CD8-positive, alpha-beta memory T cell (primary cell): ENCODE measurements at regions not wholly inside any gene's neighbourhood (a gene's known extent, or its start where the extent isn't known, plus 50 kb on each side); places are given as distances from the start of the nearest gene placed in this dataset.
"Not testable (repeated sequence)": the region's sequence is repeated elsewhere in the genome, so short reads cannot be mapped to it uniquely, and the experiment has no call there.

Source experiments
- CTCF ChIA-PET: fragments of 350-600 bp; sonication (Branson Sonifier 250); formaldehyde crosslinking; loops from one replicate; lab custom pipeline; 2021; ENCODE audit warnings: antibody characterized with exemption; lab: Charles Lee
- POLR2A ChIA-PET: fragments of 350-600 bp; sonication (Branson Sonifier 250); formaldehyde crosslinking; loops from one replicate; lab custom pipeline; 2021; ENCODE audit warnings: antibody characterized with exemption; lab: Charles Lee
- DNase-seq, 5 donors: peaks; one replicate each; pipeline versions ENCODE4 v3.0.0 to v3.0.0-alpha.2; 2020 to 2022; ENCODE audit warnings: mixed read lengths in 1 of 5
- H3K27ac ChIP-seq: one replicate; pipeline ENCODE4 v1.7.0; 2013; ENCODE audit warnings: low read depth, mild to moderate bottlenecking, low read length, moderate library complexity
- H3K27me3 ChIP-seq: 2 replicates; pipeline ENCODE4 v1.7.0; 2013; ENCODE audit warnings: low read length, mild to moderate bottlenecking; ENCODE audit not compliant: insufficient read depth, poor library complexity, severe bottlenecking
- H3K36me3 ChIP-seq: 2 replicates; pipeline ENCODE4 v1.7.0; 2013; ENCODE audit warnings: mild to moderate bottlenecking, low read length, moderate library complexity; ENCODE audit not compliant: insufficient read depth
- H3K4me1 ChIP-seq: 2 replicates; pipeline ENCODE4 v1.7.0; 2013; ENCODE audit warnings: mild to moderate bottlenecking, low read length, moderate library complexity; ENCODE audit not compliant: insufficient read depth
- H3K4me3 ChIP-seq: 2 replicates; pipeline ENCODE4 v1.7.0; 2013; ENCODE audit warnings: mild to moderate bottlenecking, low read length
- H3K9me3 ChIP-seq: 2 replicates; pipeline ENCODE4 v1.7.0; 2013; ENCODE audit warnings: mild to moderate bottlenecking, low read length
- H3K27ac Mint-ChIP-seq, 8 donors: one replicate each; pipeline ENCODE4 v1.8.0; 2020 to 2021; ENCODE audit warnings: mixed read lengths in 8 of 8, mild to moderate bottlenecking in 6 of 8, inconsistent platforms in 3 of 8, moderate library complexity in 3 of 8
- H3K27me3 Mint-ChIP-seq, 2 donors: one replicate each; pipeline ENCODE4 v1.8.0; 2020 to 2021; ENCODE audit warnings: mixed read lengths in 2 of 2, mild to moderate bottlenecking in 1 of 2, moderate library complexity in 1 of 2
- H3K36me3 Mint-ChIP-seq, 3 donors: one replicate each; pipeline ENCODE4 v1.8.0; 2020 to 2021; ENCODE audit warnings: mixed read lengths in 3 of 3, inconsistent platforms in 1 of 3, mild to moderate bottlenecking in 1 of 3
- H3K4me1 Mint-ChIP-seq, 3 donors: one replicate each; pipeline ENCODE4 v1.8.0; 2020 to 2021; ENCODE audit warnings: mixed read lengths in 3 of 3, inconsistent platforms in 1 of 3, mild to moderate bottlenecking in 1 of 3
- H3K4me3 Mint-ChIP-seq, 7 donors: one replicate each; pipeline ENCODE4 v1.8.0; 2020 to 2021; ENCODE audit warnings: mixed read lengths in 7 of 7, mild to moderate bottlenecking in 6 of 7, moderate library complexity in 4 of 7, inconsistent platforms in 2 of 7
- H3K9me3 Mint-ChIP-seq, 5 donors: one replicate each; pipeline ENCODE4 v1.8.0; 2020 to 2022; ENCODE audit warnings: mixed read lengths in 5 of 5, mild to moderate bottlenecking in 3 of 5, moderate library complexity in 2 of 5, inconsistent platforms in 1 of 5

- Histone ChIP-seq H3K9me3 (no peaks in the 10 kb centered on the region), H3K36me3 (no peaks in the 10 kb centered on the region), H3K27me3 (no peaks in the 10 kb centered on the region), H3K27ac (no peak overlapping the region), H3K4me1 (no peaks in the 10 kb centered on the region), H3K4me3 (no peak overlapping the region)
- H3K4me1 Mint-ChIP-seq, result peaks cover 0 to 5% (median 0%) of the 10 kb centered on the region in 3 donors
- CTCF ChIA-PET, result interaction anchor here (0.8 kb wide), 1 partner anchor 14 kb away, joined by 4 read pairs; no protein-coding TSS in a partner anchor
- H3K27ac Mint-ChIP-seq, result no peak overlapping the region
- H3K4me3 Mint-ChIP-seq, result no peak overlapping the region
- POLR2A ChIA-PET, result no interaction called here
- DNase-seq, result no peak
- no peaks in the 10 kb centered on the region for H3K27me3 Mint-ChIP-seq
- H3K9me3 Mint-ChIP-seq, result no peaks in the 10 kb centered on the region
- peaks cover 0 to 5% (median 0%) of the 10 kb centered on the region in 3 donors for H3K36me3 Mint-ChIP-seq
These were observed 80.3 kb upstream of the EOMES start for GRCh38 chr3:27802425-27802824.

GRCh38 chr3:27802849-27803248 is 80.7 kb upstream of the EOMES start:
- no peaks in the 10 kb centered on the region for H3K27me3 Mint-ChIP-seq
- H3K36me3 ChIP-seq, result no peaks in the 10 kb centered on the region
- ChIA-PET CTCF (interaction anchor here (0.8 kb wide), 1 partner anchor 14 kb away, joined by 4 read pairs; no protein-coding TSS in a partner anchor), POLR2A (no interaction called here)
- H3K36me3 Mint-ChIP-seq, result peaks cover 0 to 5% (median 0%) of the 10 kb centered on the region in 3 donors
- H3K9me3 Mint-ChIP-seq, result no peaks in the 10 kb centered on the region
- H3K4me3 ChIP-seq, result no peak overlapping the region
- H3K27ac ChIP-seq, result no peak overlapping the region
- peaks cover 0 to 5% (median 0%) of the 10 kb centered on the region in 3 donors for H3K4me1 Mint-ChIP-seq
- no peaks in the 10 kb centered on the region for H3K27me3 ChIP-seq
- H3K4me3 Mint-ChIP-seq, result no peak overlapping the region
- H3K4me1 ChIP-seq, result no peaks in the 10 kb centered on the region
- H3K9me3 ChIP-seq, result no peaks in the 10 kb centered on the region
- no peak for DNase-seq
- no peak overlapping the region for H3K27ac Mint-ChIP-seq

GRCh38 chr3:27805282-27805681 is 83.2 kb upstream of the EOMES start:
- no peaks in the 10 kb centered on the region for H3K27me3 Mint-ChIP-seq
- no peak for DNase-seq
- Histone ChIP-seq H3K4me3 (no peak overlapping the region), H3K27me3 (no peaks in the 10 kb centered on the region), H3K36me3 (no peaks in the 10 kb centered on the region), H3K4me1 (no peaks in the 10 kb centered on the region), H3K9me3 (no peaks in the 10 kb centered on the region), H3K27ac (no peak overlapping the region)
- no peaks in the 10 kb centered on the region for H3K9me3 Mint-ChIP-seq
- H3K36me3 Mint-ChIP-seq, result peaks cover 0 to 5% (median 0%) of the 10 kb centered on the region in 3 donors
- H3K4me3 Mint-ChIP-seq, result no peak overlapping the region
- H3K4me1 Mint-ChIP-seq, result peaks cover 0 to 5% (median 0%) of the 10 kb centered on the region in 3 donors
- ChIA-PET POLR2A (no interaction called here), CTCF (interaction anchor here (1.2 kb wide), 1 partner anchor 9 kb away, joined by 3 read pairs; no protein-coding TSS in a partner anchor)
- H3K27ac Mint-ChIP-seq, result peak overlapping the region in 1 of 8 donors; percentile 32

- POLR2A ChIA-PET, result no interaction called here
- CTCF ChIA-PET, result no interaction called here
These were observed 91.1 kb upstream of the EOMES start for GRCh38 chr3:27813255-27813654.

GRCh38 chr3:27821609-27822008 is 99.5 kb upstream of the EOMES start:
- H3K9me3 ChIP-seq, H3K27me3 Mint-ChIP-seq, H3K27me3 ChIP-seq, DNase-seq, H3K4me1 Mint-ChIP-seq, H3K36me3 ChIP-seq, H3K27ac ChIP-seq, CTCF ChIA-PET, H3K4me1 ChIP-seq, H3K4me3 Mint-ChIP-seq, POLR2A ChIA-PET, H3K36me3 Mint-ChIP-seq, H3K9me3 Mint-ChIP-seq, H3K4me3 ChIP-seq, H3K27ac Mint-ChIP-seq: not testable (repeated sequence)

More at GRCh38 chr3:27813255-27813654, 91.1 kb upstream of the EOMES start:
- Histone ChIP-seq H3K27ac (no peak overlapping the region), H3K36me3 (no peaks in the 10 kb centered on the region), H3K9me3 (no peaks in the 10 kb centered on the region), H3K4me1 (no peaks in the 10 kb centered on the region), H3K4me3 (no peak overlapping the region), H3K27me3 (no peaks in the 10 kb centered on the region)
- H3K9me3 Mint-ChIP-seq, result peaks cover 0 to 3% (median 2%) of the 10 kb centered on the region in 5 donors
- no peaks in the 10 kb centered on the region for H3K27me3 Mint-ChIP-seq
- H3K27ac Mint-ChIP-seq, result no peak overlapping the region
- H3K4me3 Mint-ChIP-seq, result no peak overlapping the region
- DNase-seq, result no peak
- H3K36me3 Mint-ChIP-seq, result no peaks in the 10 kb centered on the region
- no peaks in the 10 kb centered on the region for H3K4me1 Mint-ChIP-seq

- H3K4me3 Mint-ChIP-seq, result no peak overlapping the region
- no peaks in the 10 kb centered on the region for H3K27me3 ChIP-seq
- H3K36me3 ChIP-seq, result no peaks in the 10 kb centered on the region
- H3K27ac Mint-ChIP-seq, result peak overlapping the region in 2 of 8 donors; percentile 17 to 21
- H3K9me3 Mint-ChIP-seq, result no peaks in the 10 kb centered on the region
- no peaks in the 10 kb centered on the region for H3K36me3 Mint-ChIP-seq
- no peaks in the 10 kb centered on the region for H3K9me3 ChIP-seq
- peaks cover 5% of the 10 kb centered on the region for H3K4me1 ChIP-seq
- no peak overlapping the region for H3K4me3 ChIP-seq
- DNase-seq, result no peak
- peaks cover 0 to 2% of the 10 kb centered on the region in 2 donors for H3K27me3 Mint-ChIP-seq
- peaks cover 21 to 31% (median 30%) of the 10 kb centered on the region in 3 donors for H3K4me1 Mint-ChIP-seq
- POLR2A ChIA-PET, result no interaction called here
- CTCF ChIA-PET, result no interaction called here
- H3K27ac ChIP-seq, result no peak overlapping the region
These were observed 102.4 kb upstream of the EOMES start for GRCh38 chr3:27824312-27825200.

- no peak overlapping the region for H3K27ac ChIP-seq
- H3K36me3 ChIP-seq, result no peaks in the 10 kb centered on the region
- H3K27me3 ChIP-seq, result no peaks in the 10 kb centered on the region
- H3K4me3 Mint-ChIP-seq, result peak overlapping the region in 2 of 7 donors; percentile 39 to 40
- peaks cover 21 to 32% (median 30%) of the 10 kb centered on the region in 3 donors for H3K4me1 Mint-ChIP-seq
- no peak overlapping the region for H3K4me3 ChIP-seq
- H3K27ac Mint-ChIP-seq, result peak overlapping the region in 4 of 8 donors; percentile 15 to 58 (median 45)
- CTCF ChIA-PET, result interaction anchor here (1.0 to 1.3 kb wide), 2 partner anchors 70 to 114 kb away, joined by 3 read pairs; no protein-coding TSS in a partner anchor
- no peaks in the 10 kb centered on the region for H3K9me3 ChIP-seq
- POLR2A ChIA-PET, result no interaction called here
- no peaks in the 10 kb centered on the region for H3K9me3 Mint-ChIP-seq
- H3K27me3 Mint-ChIP-seq, result peaks cover 0 to 2% of the 10 kb centered on the region in 2 donors
- DNase-seq, result no peak
- H3K36me3 Mint-ChIP-seq, result no peaks in the 10 kb centered on the region
- H3K4me1 ChIP-seq, result peaks cover 5% of the 10 kb centered on the region
These were observed 104.3 kb upstream of the EOMES start for GRCh38 chr3:27826448-27826847.

GRCh38 chr3:27827041-27827440 is 104.9 kb upstream of the EOMES start:
- CTCF ChIA-PET, result interaction anchor here (1.3 to 1.5 kb wide), 2 partner anchors 69 to 105 kb away, joined by 3 read pairs; partner anchors contain the start of gene EOMES

More at GRCh38 chr3:27827041-27827440, 104.9 kb upstream of the EOMES start:
- H3K4me3 Mint-ChIP-seq, result peak overlapping the region in 1 of 7 donors; percentile 40
- no peak for DNase-seq
- H3K9me3 ChIP-seq, result no peaks in the 10 kb centered on the region
- H3K4me1 Mint-ChIP-seq, result peaks cover 21 to 32% (median 30%) of the 10 kb centered on the region in 3 donors
- H3K9me3 Mint-ChIP-seq, result peaks cover 0 to 1% (median 0%) of the 10 kb centered on the region in 5 donors
- POLR2A ChIA-PET, result no interaction called here
- H3K27me3 ChIP-seq, result no peaks in the 10 kb centered on the region
- peak overlapping the region in 2 of 8 donors; percentile 43 to 58 for H3K27ac Mint-ChIP-seq
- H3K27ac ChIP-seq, result no peak overlapping the region
- peaks cover 0 to 2% of the 10 kb centered on the region in 2 donors for H3K27me3 Mint-ChIP-seq
- H3K4me3 ChIP-seq, result no peak overlapping the region
- peaks cover 0 to under 1% (median 0%) of the 10 kb centered on the region in 3 donors for H3K36me3 Mint-ChIP-seq
- no peaks in the 10 kb centered on the region for H3K36me3 ChIP-seq
- H3K4me1 ChIP-seq, result peaks cover 5% of the 10 kb centered on the region
